ENCODE measurements at regions not wholly inside any gene's neighbourhood (a gene's known extent, or its start where the extent isn't known, plus 50 kb on each side); places are given as distances from the start of the nearest gene placed in this dataset.

GRCh38 chr17:73956169-73956568 is 247.3 kb upstream of the RPL38 start:
- DNase-seq (ENCODE audit: low read depth): no peak

- DNase-seq (ENCODE audit: low read depth): no peak
Measured at GRCh38 chr17:73956595-73957465, 246.6 kb upstream of the RPL38 start.

GRCh38 chr17:73957564-73957963 is 245.9 kb upstream of the RPL38 start:
- no peak for DNase-seq (ENCODE audit: low read depth)

GRCh38 chr17:73958453-73958852 is 245.0 kb upstream of the RPL38 start:
- DNase-seq (ENCODE audit: low read depth): no peak

- no peak for DNase-seq (ENCODE audit: low read depth)
Measured at GRCh38 chr17:73960469-73960868, 243.0 kb upstream of the RPL38 start.

GRCh38 chr17:73962308-73962707 is 241.2 kb upstream of the RPL38 start:
- DNase-seq (ENCODE audit: low read depth): no peak

GRCh38 chr17:73968680-73969079 is 234.8 kb upstream of the RPL38 start:
- DNase-seq (ENCODE audit: low read depth): no peak

GRCh38 chr17:73969956-73970355 is 233.5 kb upstream of the RPL38 start:
- DNase-seq (ENCODE audit: low read depth): no peak

- no peak for DNase-seq (ENCODE audit: low read depth)
Measured at GRCh38 chr17:73971127-73971526, 232.4 kb upstream of the RPL38 start.

- DNase-seq (ENCODE audit: low read depth): no peak
Measured at GRCh38 chr17:73972056-73972455, 231.4 kb upstream of the RPL38 start.

GRCh38 chr17:73972901-73973300 is 230.6 kb upstream of the RPL38 start:
- no peak for DNase-seq (ENCODE audit: low read depth)

- no peak for DNase-seq (ENCODE audit: low read depth)
Measured at GRCh38 chr17:73973586-73974409, 229.7 kb upstream of the RPL38 start.

- DNase-seq (ENCODE audit: low read depth): no peak
Measured at GRCh38 chr17:73974536-73974935, 228.9 kb upstream of the RPL38 start.

- no peak for DNase-seq (ENCODE audit: low read depth)
Measured at GRCh38 chr17:73976147-73976546, 227.3 kb upstream of the RPL38 start.

- DNase-seq (ENCODE audit: low read depth): no peak
Measured at GRCh38 chr17:73976676-73977521, 226.6 kb upstream of the RPL38 start.

- no peak for DNase-seq (ENCODE audit: low read depth)
Measured at GRCh38 chr17:73980517-73980916, 223.0 kb upstream of the RPL38 start.

- no peak for DNase-seq (ENCODE audit: low read depth)
Measured at GRCh38 chr17:73982871-73983270, 220.6 kb upstream of the RPL38 start.

GRCh38 chr17:73983621-73984400 is 219.7 kb upstream of the RPL38 start:
- no peak for DNase-seq (ENCODE audit: low read depth)

- DNase-seq (ENCODE audit: low read depth): no peak
Measured at GRCh38 chr17:73984941-73985340, 218.5 kb upstream of the RPL38 start.

GRCh38 chr17:73985466-73986015 is 217.9 kb upstream of the RPL38 start:
- DNase-seq (ENCODE audit: low read depth): no peak

GRCh38 chr17:73986641-73987177 is 216.8 kb upstream of the RPL38 start:
- no peak for DNase-seq (ENCODE audit: low read depth)

All from HS-5 (cell line).